Right ventricle myocardium superior (tissue), 1 donor: ENCODE measurements at regions not wholly inside any gene's neighbourhood (a gene's known extent, or its start where the extent isn't known, plus 50 kb on each side); places are given as distances from the start of the nearest gene placed in this dataset.
A peak's percentile ranks its signal among the peaks of the same experiment; 100 is the strongest.

Source experiments
- ATAC-seq: fragments of 200-7000 bp; cut with Tn5 transposase; one replicate; pipeline ENCODE4 v1.9.1; 2020; ENCODE audit warnings: mild to moderate bottlenecking; ENCODE audit not compliant: poor library complexity
- DNase-seq: peaks from one replicate; pipeline ENCODE4 v3.0.0-alpha.2; 2020
- intact Hi-C: fragments of 100-400 bp; cut with DNase I; formaldehyde crosslinking; loops from one replicate; pipeline ENCODE4 v1.11.2; 2022
- donor health status: DM: no; HTN: yes; CAD: no; lungs with severe emphysema.

GRCh38 chr18:45478889-45479288 is 136.4 kb upstream of the SLC14A2 start:
- ATAC-seq (no peak), DNase-seq (no peak)
- intact Hi-C loops, result no loop called here

- intact Hi-C loops, result no loop called here
- ATAC-seq, result no peak
- DNase-seq, result no peak
Measured at GRCh38 chr18:45480219-45481015, 134.9 kb upstream of the SLC14A2 start.

- intact Hi-C loops, result no loop called here
- ATAC-seq (no peak), DNase-seq (no peak)
Measured at GRCh38 chr18:45481821-45482220, 133.5 kb upstream of the SLC14A2 start.

GRCh38 chr18:45482286-45482685 is 133.0 kb upstream of the SLC14A2 start:
- ATAC-seq, result no peak
- intact Hi-C loops, result no loop called here
- no peak for DNase-seq

GRCh38 chr18:45487581-45487980 is 127.7 kb upstream of the SLC14A2 start:
- no peak for ATAC-seq
- intact Hi-C loops, result no loop called here

GRCh38 chr18:45488645-45489044 is 126.6 kb upstream of the SLC14A2 start:
- DNase-seq (no peak), ATAC-seq (no peak)
- intact Hi-C loops, result no loop called here

More at GRCh38 chr18:45487581-45487980, 127.7 kb upstream of the SLC14A2 start:
- DNase-seq, result no peak

- DNase-seq (no peak), ATAC-seq (no peak)
- intact Hi-C loops, result loop anchor here (10.0 kb wide), 1 partner anchor 69 kb away; no protein-coding TSS in a partner anchor
Measured at GRCh38 chr18:45493830-45494229, 121.4 kb upstream of the SLC14A2 start.

GRCh38 chr18:45494811-45495210 is 120.5 kb upstream of the SLC14A2 start:
- DNase-seq, result no peak
- ATAC-seq, result no peak
- intact Hi-C loops, result loop anchor here (10.0 kb wide), 1 partner anchor 70 kb away; no protein-coding TSS in a partner anchor

GRCh38 chr18:45496741-45497140 is 118.5 kb upstream of the SLC14A2 start:
- DNase-seq, result no peak
- intact Hi-C loops, result loop anchor here (10.0 kb wide), 1 partner anchor 72 kb away; no protein-coding TSS in a partner anchor

GRCh38 chr18:45497595-45498286 is 117.5 kb upstream of the SLC14A2 start:
- intact Hi-C loops, result loop anchor here (10.0 kb wide), 1 partner anchor 73 kb away; no protein-coding TSS in a partner anchor
- ATAC-seq (no peak), DNase-seq (no peak)

More at GRCh38 chr18:45496741-45497140, 118.5 kb upstream of the SLC14A2 start:
- ATAC-seq, result no peak

- DNase-seq, result no peak
- no peak for ATAC-seq
- intact Hi-C loops, result loop anchor here (10.0 kb wide), 1 partner anchor 73 kb away; no protein-coding TSS in a partner anchor
Measured at GRCh38 chr18:45498287-45498658, 117.0 kb upstream of the SLC14A2 start.

- peak; percentile 43 for ATAC-seq
- no peak for DNase-seq
- intact Hi-C loops, result no loop called here
Measured at GRCh38 chr18:45503990-45504389, 111.3 kb upstream of the SLC14A2 start.

- intact Hi-C loops, result no loop called here
- DNase-seq (no peak), ATAC-seq (peak; percentile 63)
Measured at GRCh38 chr18:45505497-45506206, 109.6 kb upstream of the SLC14A2 start.

- ATAC-seq (no peak), DNase-seq (no peak)
- intact Hi-C loops, result no loop called here
Measured at GRCh38 chr18:45506951-45507350, 108.3 kb upstream of the SLC14A2 start.

GRCh38 chr18:45509535-45509934 is 105.7 kb upstream of the SLC14A2 start:
- ATAC-seq, result no peak
- intact Hi-C loops, result no loop called here
- no peak for DNase-seq

GRCh38 chr18:45510656-45511055 is 104.6 kb upstream of the SLC14A2 start:
- ATAC-seq (no peak), DNase-seq (no peak)
- intact Hi-C loops, result no loop called here

- ATAC-seq, result no peak
- no peak for DNase-seq
- intact Hi-C loops, result no loop called here
Measured at GRCh38 chr18:45512363-45512953, 102.8 kb upstream of the SLC14A2 start.

- ATAC-seq, result peak; percentile 87
- DNase-seq, result peak; percentile 80
- intact Hi-C loops, result no loop called here
Measured at GRCh38 chr18:45517181-45517741, 98.0 kb upstream of the SLC14A2 start.
